ENCODE measurements at regions not wholly inside any gene's neighbourhood (a gene's known extent, or its start where the extent isn't known, plus 50 kb on each side); places are given as distances from the start of the nearest gene placed in this dataset.

GRCh38 chr11:101717619-101718018 is 133.8 kb upstream of the TRPC6 start:
- Histone ChIP-seq H3K79me1 (ENCODE audit: low read depth in 1 of 2, low read length in 2 of 2) (no peaks in the 10 kb centered on the region), H4K91ac (ENCODE audit: insufficient read depth, low read depth, low read length) (no peak overlapping the region), H3K4me3 (ENCODE audit: insufficient read depth, low read depth, low read length) (no peak overlapping the region), H2BK120ac (ENCODE audit: low read depth, low read length) (peak overlapping the region; percentile 7; the same call in 1 of the 2 replicates), H4K20me1 (ENCODE audit: insufficient read depth, low read length) (no peaks in the 10 kb centered on the region), H2BK15ac (ENCODE audit: low read depth, low read length) (0 out of 3 replicates have a peak overlapping the region, but pooled peaks have one; percentile 0), H2AK5ac (ENCODE audit: low read depth, low read length) (no peak overlapping the region), H3K14ac (replicated peaks; ENCODE audit: low read depth, low read length) (peak overlapping the region; percentile 6; the same call in 1 of the 2 replicates), H4K5ac (ENCODE audit: low read depth, low read length) (peak overlapping the region; percentile 30; the same call in 1 of the 2 replicates), H3K27me3 (ENCODE audit: control insufficient read depth, insufficient read depth, low read length) (no peaks in the 10 kb centered on the region), H3K4me2 (ENCODE audit: low read depth, low read length) (no peak overlapping the region), H3K4ac (ENCODE audit: low read depth, low read length) (no peak overlapping the region), H3K36me3 (ENCODE audit: control insufficient read depth, insufficient read depth, low read length) (no peaks in the 10 kb centered on the region), H3K18ac (ENCODE audit: low read depth, low read length) (peak overlapping the region; percentile 71; the same call in 1 of the 2 replicates), H3K9ac (ENCODE audit: low read depth, low read length) (no peak overlapping the region), H2BK5ac (ENCODE audit: low read depth, low read length, poor library complexity, severe bottlenecking) (peak overlapping the region; percentile 69), H4K8ac (ENCODE audit: low read depth in 2 of 2, low read length in 2 of 2) (peak overlapping the region in 1 of 2 experiments; percentile 13; a peak in 1 of 4 replicates), H2AFZ (replicated peaks; ENCODE audit: low read length, poor library complexity) (no peak overlapping the region), H2AK9ac (replicated peaks; ENCODE audit: low read depth, low read length, poor library complexity) (no peak overlapping the region), H3K9me1 (ENCODE audit: insufficient read depth, low read length) (no peaks in the 10 kb centered on the region), H3K9me3 (ENCODE audit: control insufficient read depth, insufficient read depth, low read length) (0 out of 2 replicates have a peak, but pooled peaks cover 1% of the 10 kb centered on the region), H3K27ac (ENCODE audit: insufficient read depth, low read length) (peak overlapping the region; percentile 32), H3K23ac (ENCODE audit: low read depth, low read length) (0 out of 2 replicates have a peak overlapping the region, but pooled peaks have one; percentile 0), H3K56ac (ENCODE audit: extremely low read depth, insufficient read depth, low read length) (no peak overlapping the region), H2BK20ac (ENCODE audit: low read depth, low read length) (peak overlapping the region; percentile 12), H3K4me1 (ENCODE audit: control insufficient read depth, insufficient read depth, low read length) (peaks cover 6% of the 10 kb centered on the region)
- no TSS peak for BruUV-seq (replicated peaks)
- in situ Hi-C loops (cut with MboI; ENCODE audit: low sequenced_read_pairs) (no loop called here), intact Hi-C loops (cut with micrococcal nuclease) (no loop called here), dilution Hi-C loops (cut with HindIII; ENCODE audit: low sequenced_read_pairs, unreplicated experiment) (no loop called here)
- POLR2A ChIA-PET (ENCODE audit: unreplicated experiment): no interaction called here
- no CpG with 5 or more reads among the region's 1 CpG for WGBS, 2 experiments (ENCODE audit: extremely low coverage in 2 of 2, insufficient read length in 1 of 2)
- DNase-seq (peak; percentile 11), ATAC-seq (ENCODE audit: low read depth) (no peak)
- TF ChIP-seq MAFK (IDR thresholded peaks at IDR 0.05; ENCODE audit: low read depth, low read length) (no peak), POLR2A (IDR thresholded peaks at IDR 0.05; ENCODE audit: low read depth, low read length) (no peak), RCOR1 (IDR thresholded peaks at IDR 0.05; ENCODE audit: insufficient replicate concordance, low read length) (no peak), BHLHE40 (IDR thresholded peaks at IDR 0.05; ENCODE audit: low read depth, low read length) (no peak), MXI1 (IDR thresholded peaks at IDR 0.05; ENCODE audit: borderline replicate concordance, low read depth, low read length) (no peak), RFX5 (IDR thresholded peaks at IDR 0.05; ENCODE audit: low read depth, low read length) (no peak), CHD1 (IDR thresholded peaks at IDR 0.05; ENCODE audit: low read depth, low read length) (no peak), USF2 (IDR thresholded peaks at IDR 0.05; ENCODE audit: low read depth, low read length) (no peak), MAZ (IDR thresholded peaks at IDR 0.05; ENCODE audit: borderline replicate concordance, low read depth, low read length) (no peak), FOS (IDR thresholded peaks at IDR 0.05; ENCODE audit: low read depth, low read length) (no peak), NFE2L2 (IDR thresholded peaks at IDR 0.05; ENCODE audit: low read depth, low read length) (no peak)
- CTCF ChIA-PET: interaction anchor here (0.6 kb wide), 1 partner anchor 226 kb away, joined by 3 read pairs; no protein-coding TSS in a partner anchor

Data from IMR-90 (cell line).